ENCODE measurements at regions not wholly inside any gene's neighbourhood (a gene's known extent, or its start where the extent isn't known, plus 50 kb on each side); places are given as distances from the start of the nearest gene placed in this dataset.

DNA sequence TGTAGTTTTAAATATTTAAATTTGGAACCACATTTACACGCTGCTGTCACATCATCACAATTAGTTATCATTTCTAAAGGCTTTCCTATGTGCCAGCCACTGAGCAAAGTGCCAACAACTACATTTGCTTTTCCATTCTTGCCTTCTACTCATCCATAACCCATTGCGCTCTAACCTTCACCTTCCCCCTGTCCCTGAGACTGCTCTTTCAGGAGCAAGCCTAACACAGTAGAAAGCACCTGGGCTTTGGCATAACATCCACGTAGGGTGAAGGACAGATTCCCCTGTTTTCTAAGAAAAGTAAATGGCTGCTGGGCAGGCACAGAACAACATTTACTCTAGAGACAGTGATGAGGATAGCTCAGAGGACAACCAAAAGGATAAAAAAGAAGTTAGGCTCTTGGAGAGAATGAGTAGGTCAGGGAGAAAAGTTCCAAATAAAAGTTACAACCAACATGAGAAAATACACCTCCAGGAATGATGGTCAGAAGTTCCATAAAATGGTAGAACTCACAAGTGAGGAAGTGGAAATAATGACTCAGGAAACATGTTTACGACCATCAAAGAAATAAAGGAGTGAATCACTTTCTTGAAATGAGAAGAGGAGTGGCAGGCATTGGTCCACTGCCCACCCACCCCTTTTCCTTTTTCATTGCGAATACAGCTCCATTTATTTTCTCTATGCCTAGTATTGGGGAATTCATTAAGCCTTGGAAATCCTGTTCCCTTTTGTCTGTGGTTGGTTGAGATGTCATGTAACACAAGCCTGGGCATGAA lies 77.2 kb downstream of the PFDN4 start:
- TF ChIP-seq, protein P1, sequence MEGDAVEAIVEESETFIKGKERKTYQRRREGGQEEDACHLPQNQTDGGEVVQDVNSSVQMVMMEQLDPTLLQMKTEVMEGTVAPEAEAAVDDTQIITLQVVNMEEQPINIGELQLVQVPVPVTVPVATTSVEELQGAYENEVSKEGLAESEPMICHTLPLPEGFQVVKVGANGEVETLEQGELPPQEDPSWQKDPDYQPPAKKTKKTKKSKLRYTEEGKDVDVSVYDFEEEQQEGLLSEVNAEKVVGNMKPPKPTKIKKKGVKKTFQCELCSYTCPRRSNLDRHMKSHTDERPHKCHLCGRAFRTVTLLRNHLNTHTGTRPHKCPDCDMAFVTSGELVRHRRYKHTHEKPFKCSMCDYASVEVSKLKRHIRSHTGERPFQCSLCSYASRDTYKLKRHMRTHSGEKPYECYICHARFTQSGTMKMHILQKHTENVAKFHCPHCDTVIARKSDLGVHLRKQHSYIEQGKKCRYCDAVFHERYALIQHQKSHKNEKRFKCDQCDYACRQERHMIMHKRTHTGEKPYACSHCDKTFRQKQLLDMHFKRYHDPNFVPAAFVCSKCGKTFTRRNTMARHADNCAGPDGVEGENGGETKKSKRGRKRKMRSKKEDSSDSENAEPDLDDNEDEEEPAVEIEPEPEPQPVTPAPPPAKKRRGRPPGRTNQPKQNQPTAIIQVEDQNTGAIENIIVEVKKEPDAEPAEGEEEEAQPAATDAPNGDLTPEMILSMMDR (IDR thresholded peaks at IDR 0.05), result no peak
- TF ChIP-seq TAF1 (IDR thresholded peaks at IDR 0.05; ENCODE audit: borderline replicate concordance, low read depth, low read length), result no peak

All from SK-N-SH (cell line).